Mesenchymal stem cell (in vitro differentiated cells and primary cell): ENCODE measurements at regions not wholly inside any gene's neighbourhood (a gene's known extent, or its start where the extent isn't known, plus 50 kb on each side); places are given as distances from the start of the nearest gene placed in this dataset.
A peak's percentile ranks its signal among the peaks of the same experiment; 100 is the strongest.

Source experiments
- DNase-seq: peaks from one replicate; pipeline ENCODE4 v3.0.0-alpha.2; 2013
- H2AFZ ChIP-seq: one replicate; pipeline ENCODE4 v1.6.1; 2013; ENCODE audit warnings: low read depth, mild to moderate bottlenecking, control low read depth, inconsistent platforms, low read length, moderate library complexity
- H2AK5ac ChIP-seq: 2 replicates; pipeline ENCODE4 v1.6.1; 2013; ENCODE audit warnings: low read length, moderate library complexity, mild to moderate bottlenecking, inconsistent platforms; ENCODE audit not compliant: severe bottlenecking
- H2BK120ac ChIP-seq: one replicate; pipeline ENCODE4 v1.6.1; 2013; ENCODE audit warnings: low read depth, mild to moderate bottlenecking, inconsistent platforms, low read length, moderate library complexity
- H2BK12ac ChIP-seq, 2 experiments: one replicate each; pipeline ENCODE4 v1.6.1; 2013; ENCODE audit warnings: inconsistent platforms in 2 of 2, low read length in 2 of 2, mild to moderate bottlenecking in 2 of 2, moderate library complexity in 2 of 2, control low read depth in 1 of 2
- H2BK15ac ChIP-seq: one replicate; pipeline ENCODE4 v1.6.1; 2013; ENCODE audit warnings: mild to moderate bottlenecking, low read depth, inconsistent platforms; ENCODE audit not compliant: poor library complexity, severe bottlenecking
- H2BK5ac ChIP-seq: 2 replicates; pipeline ENCODE4 v1.6.1; 2013; ENCODE audit warnings: low read depth, mild to moderate bottlenecking, low read length, control low read depth, inconsistent platforms; ENCODE audit not compliant: poor library complexity, severe bottlenecking
- H3K14ac ChIP-seq, 2 experiments: one replicate each; pipeline ENCODE4 v1.6.1; 2013; ENCODE audit warnings: inconsistent platforms in 2 of 2, low read length in 2 of 2, control low read depth in 1 of 2, mild to moderate bottlenecking in 1 of 2, moderate library complexity in 1 of 2
- H3K18ac ChIP-seq, 2 experiments: one replicate each; pipeline ENCODE4 v1.6.1; 2013; ENCODE audit warnings: inconsistent platforms in 2 of 2, low read length in 2 of 2, control low read depth in 1 of 2, low read depth in 1 of 2, mild to moderate bottlenecking in 1 of 2
- H3K23ac ChIP-seq, 2 experiments: one replicate each; pipeline ENCODE4 v1.6.1; 2013; ENCODE audit warnings: inconsistent platforms in 2 of 2, low read length in 2 of 2, mild to moderate bottlenecking in 2 of 2, moderate library complexity in 2 of 2, control low read depth in 1 of 2
- H3K27ac ChIP-seq: 2 replicates; pipeline ENCODE4 v1.5.1; 2013; ENCODE audit warnings: mild to moderate bottlenecking, moderate library complexity, low read length, control low read depth, inconsistent platforms; ENCODE audit not compliant: poor library complexity, severe bottlenecking
- H3K27me3 ChIP-seq, 2 experiments: 2 replicates each; pipeline versions ENCODE4 v1.6.1 to v1.7.0; 2013; ENCODE audit warnings: low read length in 2 of 2, mild to moderate bottlenecking in 2 of 2, moderate library complexity in 2 of 2, control low read depth in 1 of 2, inconsistent platforms in 1 of 2; ENCODE audit not compliant: control insufficient read depth in 1 of 2, insufficient read depth in 1 of 2
- H3K36me3 ChIP-seq, 2 experiments: 2 replicates each; pipeline versions ENCODE4 v1.6.1 to v1.7.0; 2013; ENCODE audit warnings: low read length in 2 of 2, control low read depth in 1 of 2, inconsistent platforms in 1 of 2, low read depth in 1 of 2, mild to moderate bottlenecking in 1 of 2; ENCODE audit not compliant: insufficient read depth in 2 of 2, control insufficient read depth in 1 of 2
- H3K4ac ChIP-seq, 2 experiments: one replicate each; pipeline ENCODE4 v1.6.1; 2013; ENCODE audit warnings: inconsistent platforms in 2 of 2, low read length in 2 of 2, mild to moderate bottlenecking in 2 of 2, moderate library complexity in 2 of 2, control low read depth in 1 of 2, low read depth in 1 of 2
- H3K4me1 ChIP-seq: 2 replicates; pipeline ENCODE4 v1.6.1; 2013; ENCODE audit warnings: low read depth, low read length, control low read depth; ENCODE audit not compliant: control insufficient read depth, insufficient read depth
- H3K4me2 ChIP-seq: 2 replicates; pipeline ENCODE4 v1.6.1; 2013; ENCODE audit warnings: low read length, mild to moderate bottlenecking, inconsistent platforms; ENCODE audit not compliant: poor library complexity, severe bottlenecking
- H3K4me3 ChIP-seq, 2 experiments: 2 replicates each; pipeline versions ENCODE4 v1.5.1 to v1.7.0; 2013; ENCODE audit warnings: low read length in 2 of 2, mild to moderate bottlenecking in 2 of 2, control low read depth in 1 of 2, low read depth in 1 of 2; ENCODE audit not compliant: insufficient read depth in 1 of 2
- H3K79me1 ChIP-seq: replicated peaks from 2 replicates; pipeline ENCODE4 v1.6.1; 2013; ENCODE audit warnings: mild to moderate bottlenecking, control low read depth, low read length, inconsistent platforms; ENCODE audit not compliant: poor library complexity, severe bottlenecking
- H3K9ac ChIP-seq: 2 replicates; pipeline ENCODE4 v1.7.0; 2013; ENCODE audit warnings: mild to moderate bottlenecking, low read length, moderate library complexity
- H3K9me3 ChIP-seq: 2 replicates; pipeline ENCODE4 v1.7.0; 2013; ENCODE audit warnings: mild to moderate bottlenecking, low read length; ENCODE audit not compliant: control insufficient read depth
- H4K8ac ChIP-seq: one replicate; pipeline ENCODE4 v1.6.1; 2013; ENCODE audit warnings: inconsistent platforms, mild to moderate bottlenecking, low read length, moderate library complexity
- H4K91ac ChIP-seq: one replicate; pipeline ENCODE4 v1.6.1; 2013; ENCODE audit warnings: mild to moderate bottlenecking, low read length, inconsistent platforms
- WGBS: methylation state at CpG from one replicate; pipeline ENCODE4 v1.1.7; 2013; ENCODE audit warnings: mixed read lengths; 5-methylcytosine and 5-hydroxymethylcytosine counted together

- H3K36me3 ChIP-seq: no peaks in the 10 kb centered on the region
- no peaks in the 10 kb centered on the region for H3K79me1 ChIP-seq
- no peak overlapping the region for H2BK5ac ChIP-seq
- H3K27ac ChIP-seq: no peak overlapping the region
- no peak overlapping the region for H3K4me2 ChIP-seq
- H3K14ac ChIP-seq: no peak overlapping the region
- H2BK15ac ChIP-seq: no peak overlapping the region
- H2AK5ac ChIP-seq: no peak overlapping the region
- no peak overlapping the region for H3K4ac ChIP-seq
- 64% methylated on average over 2 of the region's 2 CpGs for WGBS
- H3K9me3 ChIP-seq: peaks cover 17% of the 10 kb centered on the region
- H3K4me3 ChIP-seq: no peak overlapping the region
- peak; percentile 7 for DNase-seq
- no peak overlapping the region for H2BK120ac ChIP-seq
- no peaks in the 10 kb centered on the region for H3K27me3 ChIP-seq
- H3K4me1 ChIP-seq: no peaks in the 10 kb centered on the region
- no peak overlapping the region for H2BK12ac ChIP-seq
- no peak overlapping the region for H3K9ac ChIP-seq
- no peak overlapping the region for H4K8ac ChIP-seq
- H2AFZ ChIP-seq: no peak overlapping the region
- H4K91ac ChIP-seq: no peak overlapping the region
- no peak overlapping the region for H3K18ac ChIP-seq
- H3K23ac ChIP-seq: no peak overlapping the region
These were observed 801.0 kb downstream of the TDRD15 start for GRCh38 chr2:21924640-21925285.

- Histone ChIP-seq H4K8ac (no peak overlapping the region), H3K27me3 (no peaks in the 10 kb centered on the region), H3K9me3 (peaks cover 17% of the 10 kb centered on the region), H3K4me3 (no peak overlapping the region), H3K4ac (no peak overlapping the region), H3K14ac (no peak overlapping the region), H2BK120ac (no peak overlapping the region), H2AFZ (no peak overlapping the region), H3K4me2 (no peak overlapping the region), H3K36me3 (no peaks in the 10 kb centered on the region), H3K9ac (no peak overlapping the region), H3K27ac (no peak overlapping the region), H3K79me1 (no peaks in the 10 kb centered on the region), H2AK5ac (no peak overlapping the region), H3K18ac (no peak overlapping the region), H2BK15ac (no peak overlapping the region), H3K23ac (no peak overlapping the region), H2BK12ac (no peak overlapping the region), H3K4me1 (no peaks in the 10 kb centered on the region), H4K91ac (no peak overlapping the region), H2BK5ac (no peak overlapping the region)
- DNase-seq: no peak
- WGBS: no CpG with 5 or more reads among the region's 2 CpGs
These were observed 804.5 kb downstream of the TDRD15 start for GRCh38 chr2:21928292-21928691.

- no peaks in the 10 kb centered on the region for H3K27me3 ChIP-seq
- H2BK15ac ChIP-seq: no peak overlapping the region
- DNase-seq: no peak
- no peak overlapping the region for H3K27ac ChIP-seq
- WGBS: 88% methylated on average over 2 of the region's 2 CpGs
- no peak overlapping the region for H2AFZ ChIP-seq
- no peak overlapping the region for H2BK120ac ChIP-seq
- H3K4ac ChIP-seq: no peak overlapping the region
- H3K18ac ChIP-seq: no peak overlapping the region
- H3K9ac ChIP-seq: no peak overlapping the region
- H3K23ac ChIP-seq: no peak overlapping the region
- no peaks in the 10 kb centered on the region for H3K79me1 ChIP-seq
- H3K14ac ChIP-seq: no peak overlapping the region
- H2BK12ac ChIP-seq: no peak overlapping the region
- H4K8ac ChIP-seq: no peak overlapping the region
- H2AK5ac ChIP-seq: no peak overlapping the region
- H2BK5ac ChIP-seq: no peak overlapping the region
- H3K4me3 ChIP-seq: no peak overlapping the region
- H4K91ac ChIP-seq: no peak overlapping the region
- H3K4me1 ChIP-seq: no peaks in the 10 kb centered on the region
- H3K4me2 ChIP-seq: no peak overlapping the region
- H3K36me3 ChIP-seq: no peaks in the 10 kb centered on the region
- no peaks in the 10 kb centered on the region for H3K9me3 ChIP-seq
These were observed 806.5 kb downstream of the TDRD15 start for GRCh38 chr2:21930226-21930625.

GRCh38 chr2:21939967-21940366, 816.2 kb downstream of the TDRD15 start:
- Histone ChIP-seq H2AK5ac (no peak overlapping the region), H3K4me2 (no peak overlapping the region), H2BK15ac (no peak overlapping the region), H3K4me1 (no peaks in the 10 kb centered on the region), H2AFZ (no peak overlapping the region), H3K27ac (no peak overlapping the region), H3K4me3 (no peak overlapping the region), H3K14ac (no peak overlapping the region), H2BK120ac (no peak overlapping the region), H3K9ac (no peak overlapping the region), H3K36me3 (no peaks in the 10 kb centered on the region), H3K23ac (no peak overlapping the region), H3K27me3 (no peaks in the 10 kb centered on the region), H2BK5ac (no peak overlapping the region), H3K9me3 (no peaks in the 10 kb centered on the region), H3K18ac (no peak overlapping the region), H3K79me1 (no peaks in the 10 kb centered on the region), H4K91ac (no peak overlapping the region), H4K8ac (no peak overlapping the region), H2BK12ac (no peak overlapping the region), H3K4ac (no peak overlapping the region)
- 72% methylated on average over 2 of the region's 2 CpGs for WGBS
- DNase-seq: peak; percentile 3
